ENCODE measurements at regions not wholly inside any gene's neighbourhood (a gene's known extent, or its start where the extent isn't known, plus 50 kb on each side); places are given as distances from the start of the nearest gene placed in this dataset.

GRCh38 chr4:60404027-60404426 is 796.1 kb upstream of the ADGRL3 start:
- TF ChIP-seq EZH2 (IDR thresholded peaks at IDR 0.05; ENCODE audit: low read depth, low read length, severe bottlenecking) (no peak), SIN3A (conservative IDR thresholded peaks at IDR 0.05 in 1 of 2, IDR thresholded peaks at IDR 0.05 in 1 of 2; ENCODE audit: low read depth in 1 of 2, low read length in 2 of 2) (no peak), CTCF (IDR thresholded peaks at IDR 0.05; ENCODE audit: control extremely low read depth in 1 of 3, insufficient read depth in 1 of 3, low read depth in 1 of 3, low read length in 3 of 3) (no peak), RFX5 (IDR thresholded peaks at IDR 0.05; ENCODE audit: borderline replicate concordance, low read depth, low read length) (no peak)
